ENCODE measurements at regions not wholly inside any gene's neighbourhood (a gene's known extent, or its start where the extent isn't known, plus 50 kb on each side); places are given as distances from the start of the nearest gene placed in this dataset.

DNA sequence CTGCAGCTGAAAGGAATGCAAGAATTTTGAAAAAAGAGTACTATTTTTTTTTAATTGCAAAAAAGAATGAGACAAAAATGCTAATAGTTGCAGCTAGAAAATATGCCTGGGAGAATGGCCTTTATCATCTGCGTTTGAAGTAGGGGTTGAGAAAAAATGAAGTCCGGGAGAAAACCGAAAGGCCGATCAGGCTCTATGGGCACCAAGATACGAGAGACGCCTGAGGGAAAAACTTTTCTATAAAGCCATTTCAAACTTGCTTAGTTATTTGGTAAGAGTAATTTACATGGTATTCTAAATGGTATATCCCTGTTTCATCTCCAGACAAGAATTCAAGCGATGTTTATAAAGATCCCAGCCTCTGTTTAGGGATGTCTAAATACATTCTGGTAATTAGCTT lies 99.3 kb upstream of the EFNA5 start:
- H3K27ac ChIP-seq: no peak overlapping the region
- CTCF ChIA-PET: interaction anchor here (0.6 kb wide), 1 partner anchor 472 kb away, joined by 3 read pairs; no protein-coding TSS in a partner anchor
- no peak for DNase-seq (ENCODE audit: low spot score)
- TF ChIP-seq, protein P1, sequence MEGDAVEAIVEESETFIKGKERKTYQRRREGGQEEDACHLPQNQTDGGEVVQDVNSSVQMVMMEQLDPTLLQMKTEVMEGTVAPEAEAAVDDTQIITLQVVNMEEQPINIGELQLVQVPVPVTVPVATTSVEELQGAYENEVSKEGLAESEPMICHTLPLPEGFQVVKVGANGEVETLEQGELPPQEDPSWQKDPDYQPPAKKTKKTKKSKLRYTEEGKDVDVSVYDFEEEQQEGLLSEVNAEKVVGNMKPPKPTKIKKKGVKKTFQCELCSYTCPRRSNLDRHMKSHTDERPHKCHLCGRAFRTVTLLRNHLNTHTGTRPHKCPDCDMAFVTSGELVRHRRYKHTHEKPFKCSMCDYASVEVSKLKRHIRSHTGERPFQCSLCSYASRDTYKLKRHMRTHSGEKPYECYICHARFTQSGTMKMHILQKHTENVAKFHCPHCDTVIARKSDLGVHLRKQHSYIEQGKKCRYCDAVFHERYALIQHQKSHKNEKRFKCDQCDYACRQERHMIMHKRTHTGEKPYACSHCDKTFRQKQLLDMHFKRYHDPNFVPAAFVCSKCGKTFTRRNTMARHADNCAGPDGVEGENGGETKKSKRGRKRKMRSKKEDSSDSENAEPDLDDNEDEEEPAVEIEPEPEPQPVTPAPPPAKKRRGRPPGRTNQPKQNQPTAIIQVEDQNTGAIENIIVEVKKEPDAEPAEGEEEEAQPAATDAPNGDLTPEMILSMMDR (conservative IDR thresholded peaks at IDR 0.05; ENCODE audit: low read depth): no peak
- POLR2A ChIA-PET (ENCODE audit: low non-redundant PET): no interaction called here

DNA sequence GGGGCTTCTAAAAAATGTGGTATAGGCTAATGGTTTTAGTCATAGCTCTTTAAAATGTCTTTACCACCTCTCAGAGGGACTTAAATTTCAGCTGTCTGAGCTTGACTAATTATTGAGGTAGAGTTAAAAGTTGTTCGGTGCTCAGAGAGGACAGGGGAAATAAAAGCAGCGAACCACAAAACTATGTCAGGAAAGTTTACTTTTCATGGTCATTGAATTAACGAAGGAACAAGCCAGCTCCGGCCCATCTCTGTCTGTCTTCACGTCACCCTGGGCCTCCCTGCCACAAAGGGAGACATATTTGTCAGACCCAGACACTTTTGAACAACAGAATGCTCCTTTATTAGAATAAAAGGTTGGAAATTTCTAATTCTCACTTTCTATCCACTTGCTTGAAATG lies 98.8 kb upstream of the EFNA5 start:
- ChIA-PET POLR2A (ENCODE audit: low non-redundant PET) (no interaction called here), CTCF (interaction anchor here (0.6 kb wide), 1 partner anchor 471 kb away, joined by 3 read pairs; no protein-coding TSS in a partner anchor)
- H3K27ac ChIP-seq: no peak overlapping the region
- no peak for DNase-seq (ENCODE audit: low spot score)
- TF ChIP-seq, protein P1 (conservative IDR thresholded peaks at IDR 0.05; ENCODE audit: low read depth): no peak

GRCh38 chr5:107766972-107767371 lies 96.2 kb upstream of the EFNA5 start:
- ChIA-PET CTCF (no interaction called here), POLR2A (ENCODE audit: low non-redundant PET) (no interaction called here)
- H3K27ac ChIP-seq: no peak overlapping the region
- DNase-seq (ENCODE audit: low spot score): no peak
- TF ChIP-seq, protein P1 (conservative IDR thresholded peaks at IDR 0.05; ENCODE audit: low read depth): no peak

DNA sequence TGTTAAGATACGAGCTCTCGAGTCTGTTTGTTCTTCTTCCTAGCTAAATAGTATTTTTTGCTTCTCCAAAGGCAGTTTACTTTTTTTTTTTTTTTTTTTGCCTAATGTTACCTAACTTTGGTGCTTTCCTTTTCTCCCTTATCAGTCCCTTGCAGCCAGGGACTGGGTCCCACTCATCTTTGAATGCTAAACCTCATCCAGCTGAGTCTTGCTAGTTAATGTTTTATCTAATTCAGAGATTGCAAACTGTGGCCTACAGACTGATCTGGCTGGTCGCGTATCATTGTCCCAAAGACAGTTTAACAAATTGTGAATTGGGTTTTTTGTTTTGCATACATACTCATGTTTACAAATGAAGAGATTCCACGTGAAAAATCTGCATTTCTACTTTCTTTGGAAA lies 95.7 kb upstream of the EFNA5 start:
- H3K27ac ChIP-seq: no peak overlapping the region
- POLR2A ChIA-PET (ENCODE audit: low non-redundant PET): no interaction called here
- no peak for DNase-seq (ENCODE audit: low spot score)
- CTCF ChIA-PET: interaction anchor here (0.7 kb wide), 1 partner anchor 1375 kb away, joined by 3 read pairs; no protein-coding TSS in a partner anchor
- TF ChIP-seq, protein P1 (conservative IDR thresholded peaks at IDR 0.05; ENCODE audit: low read depth): no peak

DNA sequence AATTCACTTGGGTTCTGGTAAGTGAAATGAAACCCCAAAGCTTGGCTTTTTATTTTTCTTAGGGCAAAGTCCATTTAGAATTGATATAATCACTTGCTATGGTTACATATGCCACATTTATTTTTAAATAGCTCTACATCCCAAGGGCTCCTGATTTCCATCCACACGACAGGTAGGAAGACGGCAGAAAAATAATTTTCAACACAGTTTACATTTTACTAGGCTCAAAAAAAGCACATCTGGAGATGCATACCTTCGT lies 95.0 kb upstream of the EFNA5 start:
- TF ChIP-seq, protein P1 (conservative IDR thresholded peaks at IDR 0.05; ENCODE audit: low read depth): no peak
- CTCF ChIA-PET: no interaction called here
- DNase-seq (ENCODE audit: low spot score): no peak
- no peak overlapping the region for H3K27ac ChIP-seq
- POLR2A ChIA-PET (ENCODE audit: low non-redundant PET): no interaction called here

DNA sequence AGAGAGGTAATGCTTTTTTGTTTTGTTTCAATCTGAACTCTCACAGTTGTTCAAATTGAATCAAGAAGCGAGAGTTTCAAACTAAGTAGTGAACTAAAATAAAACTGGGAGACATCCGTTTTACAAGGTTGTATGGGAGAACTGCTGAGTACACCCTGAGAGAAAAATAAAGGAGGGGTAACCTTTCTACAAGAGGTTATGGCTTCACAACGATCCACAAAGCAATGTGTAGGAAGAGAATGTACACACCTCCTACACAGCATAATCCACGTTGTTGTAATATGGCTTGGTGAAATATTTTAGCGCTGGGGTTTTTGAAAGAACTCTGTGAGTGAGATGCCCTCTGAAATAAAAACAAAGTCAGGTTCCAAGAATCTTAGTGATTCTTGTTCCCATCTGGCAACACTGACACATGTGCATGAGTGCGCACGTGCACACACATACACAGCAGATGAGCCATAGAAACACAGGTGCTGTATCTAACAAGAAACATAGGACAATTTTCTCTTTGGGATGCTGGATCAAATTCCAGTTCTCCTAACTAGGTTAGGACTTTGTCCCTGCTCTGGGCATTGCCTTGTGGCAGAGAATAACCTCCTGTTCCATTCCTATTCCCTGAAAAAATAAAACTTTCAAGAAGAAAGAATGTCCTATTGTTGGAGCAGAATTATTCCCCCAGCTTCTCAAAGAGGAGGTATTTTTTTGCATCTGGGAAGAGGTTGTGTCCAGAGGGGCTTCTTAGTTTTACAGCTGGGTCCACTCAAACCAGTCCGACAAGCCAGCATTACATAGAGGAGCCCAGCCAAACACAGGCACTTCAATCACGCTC lies 94.5 kb upstream of the EFNA5 start:
- no peak for DNase-seq (ENCODE audit: low spot score)
- TF ChIP-seq, protein P1 (conservative IDR thresholded peaks at IDR 0.05; ENCODE audit: low read depth): no peak
- CTCF ChIA-PET: no interaction called here
- H3K27ac ChIP-seq: no peak overlapping the region
- POLR2A ChIA-PET (ENCODE audit: low non-redundant PET): no interaction called here

All from RWPE1 (cell line).